Heart left ventricle (tissue), 16 donors: ENCODE measurements at regions not wholly inside any gene's neighbourhood (a gene's known extent, or its start where the extent isn't known, plus 50 kb on each side); places are given as distances from the start of the nearest gene placed in this dataset.
"Not testable (repeated sequence)": the region's sequence is repeated elsewhere in the genome, so short reads cannot be mapped to it uniquely, and the experiment has no call there.

Experiments used
- ATAC-seq, 4 donors: fragments of 200-7000 bp; cut with Tn5 transposase; one replicate each; pipeline ENCODE4 v1.9.1; 2020 to 2022; ENCODE audit warnings: moderate library complexity in 4 of 4, mild to moderate bottlenecking in 3 of 4, moderate number of reproducible peaks in 1 of 4
- DNase-seq, 5 donors: peaks; one replicate each; pipeline ENCODE4 v3.0.0-alpha.2; 2020
- H3K27ac ChIP-seq, 12 donors: fragments of 200-600 bp; sonication (generic) in 4 of 12; one replicate each; pipeline versions ENCODE4 v1.5.0 to v1.8.0; 2016 to 2022; ENCODE audit warnings: mild to moderate bottlenecking in 2 of 12
- H3K27me3 ChIP-seq, 9 donors: fragments of 200-600 bp; sonication (generic) in 2 of 9; one replicate each; pipeline versions ENCODE4 v1.5.1 to v1.8.0; 2016 to 2022; ENCODE audit warnings: mild to moderate bottlenecking in 3 of 9
- H3K36me3 ChIP-seq, 9 donors: fragments of 200-600 bp; sonication (generic) in 2 of 9; one replicate each; pipeline versions ENCODE4 v1.5.0 to v1.8.0; 2018 to 2022; ENCODE audit warnings: mild to moderate bottlenecking in 2 of 9
- H3K4me1 ChIP-seq, 12 donors: fragments of 200-600 bp; sonication (generic) in 4 of 12; one replicate each; pipeline versions ENCODE4 v1.5.0 to v1.8.0; 2016 to 2022; ENCODE audit warnings: mild to moderate bottlenecking in 3 of 12
- H3K4me3 ChIP-seq, 12 donors: fragments of 200-600 bp; sonication (generic) in 4 of 12; one replicate each; pipeline versions ENCODE4 v1.5.0 to v1.8.0; 2017 to 2022; ENCODE audit warnings: mild to moderate bottlenecking in 9 of 12, moderate library complexity in 4 of 12
- H3K9me3 ChIP-seq, 12 donors: fragments of 200-600 bp; sonication (generic) in 4 of 12; one replicate each; pipeline versions ENCODE4 v1.5.0 to v1.8.0; 2016 to 2022; ENCODE audit warnings: mild to moderate bottlenecking in 1 of 12
- CTCF ChIP-seq, 12 donors: fragments of 200-600 bp; sonication (generic) in 4 of 12; IDR thresholded peaks; one replicate each; pipeline versions ENCODE4 v1.5.0 to v1.8.0; 2018 to 2022; ENCODE audit warnings: antibody characterized with exemption in 12 of 12, mild to moderate bottlenecking in 5 of 12
- POLR2A ChIP-seq, 2 donors: fragments of 450-650 bp; IDR thresholded peaks; one replicate each; pipeline ENCODE4 v1.6.1; 2017; ENCODE audit warnings: antibody characterized with exemption in 2 of 2, mild to moderate bottlenecking in 2 of 2, moderate library complexity in 2 of 2
- WGBS, 4 donors: extraction: QIAGEN DNeasy Blood & Tissue Kit in 2 of 4; methylation state at CpG; one replicate each; pipeline versions ENCODE4 v1.1.5 to v1.1.7; 2013 to 2018; 5-methylcytosine and 5-hydroxymethylcytosine counted together
- intact Hi-C, 10 donors: fragments of 100-400 bp; cut with DNase I; formaldehyde crosslinking; loops; one replicate each; pipeline versions ENCODE4 v1.11.1 to v1.14.2; 2022
- donor health status: ischemic (EF 13 %, LVEDD 7.1; RV severe dilation, severe dysfunction).
- donor health status: healthy with polysubstance abuse.
- donor health status: DM: no; HTN: yes; CAD: no.
- donor health status: DM: no; HTN: no; CAD: no.
- donor health status: ischemic (EF 25% LVEDD 6.9; RV normal size, moderate dysfunction).
- donor health status: ischemic (EF 25% LVEDD 5.7; RV mildly dilated, moderate dysfunction).
- donor health status: healthy.
- donor health status: DM: yes; HTN: yes; CAD: no.
- donor health status: ischemic (EF 35%, LVEDD 5.7; RV mildly dilated, moderate dysfunction).
- donor health status: nonischemic (EF 11% LVEDD 7.7; RV severe dilation, severe dysfunction).
- donor health status: DM: yes; HTN: yes; CAD: no.
- donor health status: PGD.
- donor health status: ischemic (EF 29% LVEDD 5.4; RV normal size, mild dysfunction).
- donor health status: nonischemic (EF 23%, LVEDD 6.1; RV moderate dilation, normal function).

- intact Hi-C loops = no loop called here
- DNase-seq = no peak
Measured at GRCh38 chr12:28034271-28034670, 61.7 kb upstream of the PTHLH start.

GRCh38 chr12:28035500-28035899 is 63.0 kb upstream of the PTHLH start:
- Histone ChIP-seq H3K4me3 (no peak overlapping the region), H3K4me1 (no peaks in the 10 kb centered on the region), H3K27ac (no peak overlapping the region), H3K27me3 (no peaks in the 10 kb centered on the region), H3K36me3 (no peaks in the 10 kb centered on the region), H3K9me3 (no peaks in the 10 kb centered on the region)
- TF ChIP-seq POLR2A (IDR thresholded peaks at IDR 0.05) (no peak), CTCF (IDR thresholded peaks at IDR 0.05) (no peak)
- intact Hi-C loops = no loop called here
- WGBS, 4 donors = 57 to 65% (median 61%) methylated on average over 1 of the region's 1 CpG
- DNase-seq (no peak), ATAC-seq (no peak)

More at GRCh38 chr12:28034271-28034670, 61.7 kb upstream of the PTHLH start:
- Histone ChIP-seq H3K36me3 (no peaks in the 10 kb centered on the region), H3K4me3 (no peak overlapping the region), H3K27me3 (no peaks in the 10 kb centered on the region), H3K9me3 (no peaks in the 10 kb centered on the region), H3K27ac (no peak overlapping the region), H3K4me1 (no peaks in the 10 kb centered on the region)
- no peak for TF ChIP-seq POLR2A (IDR thresholded peaks at IDR 0.05)
- TF ChIP-seq CTCF (IDR thresholded peaks at IDR 0.05) = no peak
- no peak for ATAC-seq
- WGBS, 4 donors = 85 to 91% (median 86%) methylated on average over 1 of the region's 1 CpG

GRCh38 chr12:28036940-28037339 is 64.4 kb upstream of the PTHLH start:
- Histone ChIP-seq H3K9me3 (no peaks in the 10 kb centered on the region), H3K36me3 (no peaks in the 10 kb centered on the region), H3K27ac (no peak overlapping the region), H3K27me3 (no peaks in the 10 kb centered on the region), H3K4me1 (no peaks in the 10 kb centered on the region), H3K4me3 (no peak overlapping the region)
- intact Hi-C loops = no loop called here
- ATAC-seq = no peak
- no peak for DNase-seq
- 92 to 96% (median 94%) methylated on average over 3 of the region's 3 CpGs for WGBS, 4 donors
- no peak for TF ChIP-seq CTCF (IDR thresholded peaks at IDR 0.05)
- no peak for TF ChIP-seq POLR2A (IDR thresholded peaks at IDR 0.05)

- Histone ChIP-seq H3K27me3 (no peaks in the 10 kb centered on the region), H3K27ac (no peak overlapping the region), H3K36me3 (no peaks in the 10 kb centered on the region), H3K9me3 (no peaks in the 10 kb centered on the region), H3K4me1 (no peaks in the 10 kb centered on the region), H3K4me3 (no peak overlapping the region)
- 84 to 92% (median 89%) methylated on average over 2 of the region's 2 CpGs for WGBS, 4 donors
- intact Hi-C loops = no loop called here
- no peak for DNase-seq
- no peak for TF ChIP-seq CTCF (IDR thresholded peaks at IDR 0.05)
- no peak for TF ChIP-seq POLR2A (IDR thresholded peaks at IDR 0.05)
- ATAC-seq = no peak
Measured at GRCh38 chr12:28040246-28040645, 67.7 kb upstream of the PTHLH start.

GRCh38 chr12:28046600-28046999 is 74.1 kb upstream of the PTHLH start:
- H3K4me1 ChIP-seq, ATAC-seq, DNase-seq, H3K27me3 ChIP-seq, H3K4me3 ChIP-seq, H3K36me3 ChIP-seq, H3K27ac ChIP-seq, H3K9me3 ChIP-seq, intact Hi-C loops: not testable (repeated sequence)
- WGBS, 4 donors = 84 to 97% (median 90%) methylated on average over 3 of the region's 3 CpGs
